HG02759 (cell line): ENCODE measurements at regions not wholly inside any gene's neighbourhood (a gene's known extent, or its start where the extent isn't known, plus 50 kb on each side); places are given as distances from the start of the nearest gene placed in this dataset.
"Not testable (repeated sequence)": the region's sequence is repeated elsewhere in the genome, so short reads cannot be mapped to it uniquely, and the experiment has no call there.

Source experiments
- ATAC-seq: cut with Tn5 transposase; IDR thresholded peaks from one replicate; pipeline ENCODE4 v1.9.1; 2021; ENCODE audit warnings: mild to moderate bottlenecking, moderate library complexity; ENCODE audit not compliant: unreplicated experiment

GRCh38 chr5:21613971-21614488, 1239.1 kb downstream of the CDH12 start:
- no peak for ATAC-seq

GRCh38 chr5:21603796-21604195, 1249.3 kb downstream of the CDH12 start:
- no peak for ATAC-seq

GRCh38 chr5:21594566-21594965, 1258.6 kb downstream of the CDH12 start:
- ATAC-seq = no peak

GRCh38 chr5:21593261-21593660, 1259.9 kb downstream of the CDH12 start:
- ATAC-seq = no peak

GRCh38 chr5:21581508-21581907, 1271.6 kb downstream of the CDH12 start:
- ATAC-seq = no peak

- no peak for ATAC-seq
Observed at GRCh38 chr5:21574961-21575360, 1278.2 kb downstream of the CDH12 start.

GRCh38 chr5:21574438-21574837, 1278.7 kb downstream of the CDH12 start:
- no peak for ATAC-seq

GRCh38 chr5:21573416-21574314, 1279.5 kb downstream of the CDH12 start:
- no peak for ATAC-seq

- ATAC-seq = not testable (repeated sequence)
Observed at GRCh38 chr5:21571196-21571595, 1281.9 kb downstream of the CDH12 start.

- ATAC-seq = not testable (repeated sequence)
Observed at GRCh38 chr5:21559109-21559508, 1294.0 kb downstream of the CDH12 start.

GRCh38 chr5:21552263-21552662, 1300.9 kb downstream of the CDH12 start:
- not testable (repeated sequence) for ATAC-seq

- not testable (repeated sequence) for ATAC-seq
Observed at GRCh38 chr5:21550916-21551315, 1302.2 kb downstream of the CDH12 start.

- not testable (repeated sequence) for ATAC-seq
Observed at GRCh38 chr5:21547656-21548055, 1305.5 kb downstream of the CDH12 start.

- not testable (repeated sequence) for ATAC-seq
Observed at GRCh38 chr5:21535114-21535513, 1318.0 kb downstream of the CDH12 start.

- ATAC-seq = not testable (repeated sequence)
Observed at GRCh38 chr5:21521157-21521556, 1332.0 kb downstream of the CDH12 start.

GRCh38 chr5:21496926-21497325, 1356.2 kb downstream of the CDH12 start:
- not testable (repeated sequence) for ATAC-seq

GRCh38 chr5:21496056-21496455, 1357.1 kb downstream of the CDH12 start:
- ATAC-seq = not testable (repeated sequence)

- not testable (repeated sequence) for ATAC-seq
Observed at GRCh38 chr5:21495235-21495634, 1357.9 kb downstream of the CDH12 start.

- ATAC-seq = not testable (repeated sequence)
Observed at GRCh38 chr5:21494033-21494432, 1359.1 kb downstream of the CDH12 start.

GRCh38 chr5:21491182-21491581, 1362.0 kb downstream of the CDH12 start:
- not testable (repeated sequence) for ATAC-seq

- ATAC-seq = not testable (repeated sequence)
Observed at GRCh38 chr5:21488828-21489227, 1364.3 kb downstream of the CDH12 start.

GRCh38 chr5:21485458-21486000, 1367.6 kb downstream of the CDH12 start:
- not testable (repeated sequence) for ATAC-seq
